GM20000 (cell line): ENCODE measurements at regions not wholly inside any gene's neighbourhood (a gene's known extent, or its start where the extent isn't known, plus 50 kb on each side); places are given as distances from the start of the nearest gene placed in this dataset.

Source experiments
- DNase-seq: peaks from one replicate; pipeline ENCODE4 v3.0.0; 2012; ENCODE audit warnings: low spot score
- CTCF ChIP-seq: IDR thresholded peaks from 2 replicates; pipeline ENCODE4 v1.5.1; 2012; ENCODE audit warnings: mild to moderate bottlenecking, control low read depth; ENCODE audit errors: extremely low read depth, missing control alignments

GRCh38 chr11:116164843-116165242, 607.9 kb downstream of the BUD13 start:
- TF ChIP-seq CTCF = no peak
- no peak for DNase-seq

- TF ChIP-seq CTCF = no peak
- DNase-seq = no peak
Measured at GRCh38 chr11:116162886-116163230, 609.9 kb downstream of the BUD13 start.

- DNase-seq = no peak
- TF ChIP-seq CTCF = no peak
Measured at GRCh38 chr11:116162086-116162885, 610.5 kb downstream of the BUD13 start.

GRCh38 chr11:116148645-116149044, 624.1 kb downstream of the BUD13 start:
- no peak for DNase-seq

GRCh38 chr11:116148056-116148455, 624.7 kb downstream of the BUD13 start:
- DNase-seq = no peak
- TF ChIP-seq CTCF = no peak

More at GRCh38 chr11:116148645-116149044, 624.1 kb downstream of the BUD13 start:
- no peak for TF ChIP-seq CTCF

- no peak for DNase-seq
- no peak for TF ChIP-seq CTCF
Measured at GRCh38 chr11:116145187-116145865, 627.5 kb downstream of the BUD13 start.

GRCh38 chr11:116144387-116144958, 628.3 kb downstream of the BUD13 start:
- TF ChIP-seq CTCF = no peak
- no peak for DNase-seq
